ENCODE measurements at regions not wholly inside any gene's neighbourhood (a gene's known extent, or its start where the extent isn't known, plus 50 kb on each side); places are given as distances from the start of the nearest gene placed in this dataset.

DNA sequence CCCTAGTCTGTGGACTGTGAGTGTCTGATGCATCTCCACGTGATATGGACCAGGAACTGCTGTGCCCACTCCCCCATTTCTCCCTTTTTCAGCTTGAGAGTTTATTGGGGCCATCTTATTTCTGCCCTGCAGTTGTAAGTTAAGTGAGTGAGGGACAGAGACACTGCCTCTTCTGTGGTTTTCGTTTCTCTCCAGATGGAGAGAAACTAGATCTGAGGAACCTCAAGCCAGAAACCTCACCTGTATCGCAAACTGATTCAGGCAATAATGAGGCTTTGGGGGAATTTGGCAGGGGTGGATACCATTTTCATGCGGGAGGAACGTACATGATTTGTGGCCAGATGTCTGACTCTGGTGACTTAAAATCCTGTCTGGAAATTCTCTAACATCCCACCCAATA is 641.7 kb downstream of the TNS3 start:
- ChIA-PET POLR2A (no interaction called here), CTCF (interaction anchor here in 1 of 2 donors (0.5 kb wide), 1 partner anchor 17 kb away, joined by 5 read pairs; no protein-coding TSS in a partner anchor)
- no peaks in the 10 kb centered on the region for H3K27me3 ChIP-seq (replicated peaks in 1 of 2; ENCODE audit: control insufficient read depth in 2 of 2, extremely low read depth in 1 of 2, insufficient read depth in 2 of 2, low read length in 1 of 2)
- H3K27ac ChIP-seq (ENCODE audit: low read length): no peak overlapping the region
- no peak for DNase-seq
- no peak overlapping the region for H3K4me3 ChIP-seq (ENCODE audit: control insufficient read depth in 1 of 2, extremely low read depth in 1 of 2, low read length in 1 of 2)
- H3K27me3 Mint-ChIP-seq: no peaks in the 10 kb centered on the region
- H3K4me1 Mint-ChIP-seq: no peaks in the 10 kb centered on the region
- no peak overlapping the region for H3K27ac Mint-ChIP-seq
- H3K9me3 Mint-ChIP-seq: peaks cover 2 to 10% (median 8%) of the 10 kb centered on the region in 3 donors
- no peaks in the 10 kb centered on the region for H3K9me3 ChIP-seq
- no peak overlapping the region for H3K4me3 Mint-ChIP-seq
- no peaks in the 10 kb centered on the region for H3K36me3 Mint-ChIP-seq
- no peak for ATAC-seq (replicated peaks in 1 of 4)
- 43% methylated on average over 1 of the region's 5 CpGs for WGBS (ENCODE audit: insufficient coverage)
- H3K36me3 ChIP-seq (ENCODE audit: control insufficient read depth in 2 of 2, extremely low read depth in 1 of 2, insufficient read depth in 1 of 2, low read length in 1 of 2): no peaks in the 10 kb centered on the region
- no peaks in the 10 kb centered on the region for H3K4me1 ChIP-seq (ENCODE audit: control insufficient read depth in 1 of 2, extremely low read depth in 1 of 2, insufficient read depth in 2 of 2, low read length in 2 of 2)

DNA sequence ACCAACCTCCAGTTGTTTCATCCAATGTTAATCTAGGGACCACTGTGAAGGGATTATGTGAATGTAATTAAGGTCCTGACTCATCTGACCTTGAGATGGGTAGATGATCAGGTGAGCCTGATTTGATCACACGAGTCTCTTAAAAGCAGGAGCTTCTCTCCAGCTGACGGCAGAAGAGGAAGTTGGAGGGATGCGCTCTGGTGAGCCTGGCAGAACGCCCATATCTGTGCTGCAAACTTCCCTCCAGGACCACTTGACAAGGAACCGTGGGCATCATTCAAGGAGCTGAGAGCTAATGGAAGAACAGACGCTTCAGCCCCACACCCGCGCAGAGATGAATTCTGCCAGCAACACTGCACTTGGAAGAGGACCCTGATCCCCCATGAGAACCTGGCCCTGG is 642.4 kb downstream of the TNS3 start:
- POLR2A ChIA-PET: no interaction called here
- ATAC-seq (replicated peaks in 1 of 4) (no peak), DNase-seq (no peak)
- no peaks in the 10 kb centered on the region for H3K4me1 Mint-ChIP-seq
- no peaks in the 10 kb centered on the region for H3K36me3 Mint-ChIP-seq
- no peaks in the 10 kb centered on the region for H3K36me3 ChIP-seq (ENCODE audit: control insufficient read depth in 2 of 2, extremely low read depth in 1 of 2, insufficient read depth in 1 of 2, low read length in 1 of 2)
- CTCF ChIA-PET: interaction anchor here in 1 of 2 donors (0.5 kb wide), 1 partner anchor 16 kb away, joined by 5 read pairs; no protein-coding TSS in a partner anchor
- H3K27ac ChIP-seq (ENCODE audit: low read length): no peak overlapping the region
- H3K27me3 Mint-ChIP-seq: no peaks in the 10 kb centered on the region
- H3K9me3 ChIP-seq: no peaks in the 10 kb centered on the region
- H3K27me3 ChIP-seq (replicated peaks in 1 of 2; ENCODE audit: control insufficient read depth in 2 of 2, extremely low read depth in 1 of 2, insufficient read depth in 2 of 2, low read length in 1 of 2): no peaks in the 10 kb centered on the region
- H3K4me1 ChIP-seq (ENCODE audit: control insufficient read depth in 1 of 2, extremely low read depth in 1 of 2, insufficient read depth in 2 of 2, low read length in 2 of 2): no peaks in the 10 kb centered on the region
- H3K4me3 ChIP-seq (ENCODE audit: control insufficient read depth in 1 of 2, extremely low read depth in 1 of 2, low read length in 1 of 2): no peak overlapping the region
- 65% methylated on average over 5 of the region's 8 CpGs for WGBS (ENCODE audit: insufficient coverage)
- H3K9me3 Mint-ChIP-seq: peaks cover 2 to 10% (median 8%) of the 10 kb centered on the region in 3 donors
- H3K4me3 Mint-ChIP-seq: no peak overlapping the region
- no peak overlapping the region for H3K27ac Mint-ChIP-seq

DNA sequence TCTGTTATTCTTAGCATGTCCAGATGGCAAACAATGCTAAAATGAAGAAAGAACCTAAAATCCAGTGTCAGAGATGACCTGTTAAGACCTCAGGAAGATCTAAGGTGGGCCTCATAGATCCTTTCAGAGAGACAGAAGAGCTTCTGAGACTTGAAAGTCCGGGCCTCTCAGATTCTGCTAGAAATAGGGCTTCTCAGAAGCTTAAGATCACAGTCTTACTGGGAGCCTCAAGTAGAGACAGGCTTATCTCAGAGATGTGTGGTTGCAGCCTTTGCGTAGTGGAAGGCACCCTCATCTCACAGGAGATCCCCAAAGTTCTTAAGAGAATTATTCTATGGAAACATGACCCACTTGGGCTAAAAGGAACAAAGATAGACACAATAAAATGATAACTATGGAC is 642.8 kb downstream of the TNS3 start:
- H3K4me3 Mint-ChIP-seq: no peak overlapping the region
- 50% methylated on average over 1 of the region's 2 CpGs for WGBS (ENCODE audit: insufficient coverage)
- Histone ChIP-seq H3K27ac (ENCODE audit: low read length) (no peak overlapping the region), H3K36me3 (ENCODE audit: control insufficient read depth in 2 of 2, extremely low read depth in 1 of 2, insufficient read depth in 1 of 2, low read length in 1 of 2) (no peaks in the 10 kb centered on the region), H3K4me3 (ENCODE audit: control insufficient read depth in 1 of 2, extremely low read depth in 1 of 2, low read length in 1 of 2) (no peak overlapping the region), H3K9me3 (no peaks in the 10 kb centered on the region), H3K4me1 (ENCODE audit: control insufficient read depth in 1 of 2, extremely low read depth in 1 of 2, insufficient read depth in 2 of 2, low read length in 2 of 2) (no peaks in the 10 kb centered on the region), H3K27me3 (replicated peaks in 1 of 2; ENCODE audit: control insufficient read depth in 2 of 2, extremely low read depth in 1 of 2, insufficient read depth in 2 of 2, low read length in 1 of 2) (no peaks in the 10 kb centered on the region)
- no peak overlapping the region for H3K27ac Mint-ChIP-seq
- ChIA-PET POLR2A (no interaction called here), CTCF (no interaction called here)
- H3K4me1 Mint-ChIP-seq: no peaks in the 10 kb centered on the region
- DNase-seq (no peak), ATAC-seq (replicated peaks in 1 of 4) (no peak)
- H3K9me3 Mint-ChIP-seq: peaks cover 2 to 13% (median 8%) of the 10 kb centered on the region in 3 donors
- no peaks in the 10 kb centered on the region for H3K27me3 Mint-ChIP-seq
- no peaks in the 10 kb centered on the region for H3K36me3 Mint-ChIP-seq

DNA sequence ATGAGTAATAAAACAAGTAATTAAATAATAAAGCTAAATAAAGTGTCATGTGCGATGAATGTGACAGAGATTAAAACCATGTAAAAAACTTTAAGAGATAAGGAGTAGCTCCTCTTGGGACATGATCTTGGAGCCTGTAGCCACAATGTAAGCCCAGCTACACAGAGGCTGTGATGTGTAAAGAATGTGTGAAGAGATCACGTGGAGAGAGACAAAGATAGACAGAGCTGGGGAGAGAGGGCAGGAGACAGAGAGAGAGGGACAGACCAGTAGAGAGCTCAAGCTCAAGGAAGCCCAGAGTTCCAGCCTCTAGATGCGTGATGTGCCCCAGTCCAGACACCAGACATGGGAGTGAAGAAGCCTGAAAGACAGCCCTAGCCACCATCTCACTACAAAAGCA is 644.1 kb downstream of the TNS3 start:
- no peak for DNase-seq

DNA sequence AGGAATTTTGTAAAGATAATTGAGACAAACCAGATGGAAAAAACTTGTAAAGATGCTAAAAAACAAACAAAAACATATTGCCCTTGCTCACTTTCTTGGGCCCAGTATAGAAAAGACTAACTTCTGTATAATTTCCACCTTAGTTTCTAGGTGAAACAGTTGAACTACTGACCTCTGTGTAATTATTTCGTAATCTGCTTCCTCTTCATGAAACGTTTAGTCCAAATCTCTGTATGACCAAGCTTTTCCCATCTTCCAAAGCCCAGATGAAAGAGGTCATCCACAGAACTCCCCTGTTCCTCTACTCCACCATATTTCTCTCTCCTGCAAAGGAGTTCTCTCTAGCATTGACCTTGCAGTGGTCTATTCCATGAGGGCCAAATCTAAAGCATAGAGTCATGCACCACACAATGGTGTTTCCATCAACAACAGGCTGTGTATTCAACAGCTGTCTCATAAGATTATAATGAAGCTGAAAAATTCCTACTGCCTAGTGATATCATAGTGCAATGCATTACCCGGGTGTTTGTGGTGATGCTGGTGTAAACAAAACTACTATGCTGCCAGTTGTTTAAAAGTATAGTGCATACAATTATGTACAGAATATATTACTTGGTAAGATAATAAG is 647.6 kb downstream of the TNS3 start:
- Mint-ChIP-seq H3K9me3 (peaks cover 5 to 10% (median 8%) of the 10 kb centered on the region in 3 donors), H3K4me3 (no peak overlapping the region), H3K27me3 (no peaks in the 10 kb centered on the region), H3K36me3 (no peaks in the 10 kb centered on the region), H3K27ac (no peak overlapping the region), H3K4me1 (no peaks in the 10 kb centered on the region)
- CTCF ChIA-PET: interaction anchor here in 1 of 2 donors (0.5 kb wide), 1 partner anchor 830 kb away, joined by 3 read pairs; no protein-coding TSS in a partner anchor
- Histone ChIP-seq H3K9me3 (no peaks in the 10 kb centered on the region), H3K27ac (ENCODE audit: low read length) (no peak overlapping the region), H3K36me3 (ENCODE audit: control insufficient read depth in 2 of 2, extremely low read depth in 1 of 2, insufficient read depth in 1 of 2, low read length in 1 of 2) (no peaks in the 10 kb centered on the region), H3K27me3 (replicated peaks in 1 of 2; ENCODE audit: control insufficient read depth in 2 of 2, extremely low read depth in 1 of 2, insufficient read depth in 2 of 2, low read length in 1 of 2) (peaks cover 0 to 2% of the 10 kb centered on the region in 2 experiments), H3K4me1 (ENCODE audit: control insufficient read depth in 1 of 2, extremely low read depth in 1 of 2, insufficient read depth in 2 of 2, low read length in 2 of 2) (no peaks in the 10 kb centered on the region), H3K4me3 (ENCODE audit: control insufficient read depth in 1 of 2, extremely low read depth in 1 of 2, low read length in 1 of 2) (no peak overlapping the region)
- POLR2A ChIA-PET: no interaction called here
- ATAC-seq (replicated peaks in 1 of 4) (no peak), DNase-seq (no peak)
- 20% methylated on average over 2 of the region's 3 CpGs for WGBS (ENCODE audit: insufficient coverage)

More for the DNA sequence above, 644.1 kb downstream of the TNS3 start:
- 69% methylated on average over 3 of the region's 3 CpGs for WGBS (ENCODE audit: insufficient coverage)
- no peaks in the 10 kb centered on the region for H3K27me3 ChIP-seq (replicated peaks in 1 of 2; ENCODE audit: control insufficient read depth in 2 of 2, extremely low read depth in 1 of 2, insufficient read depth in 2 of 2, low read length in 1 of 2)
- ATAC-seq (replicated peaks in 1 of 4): no peak
- H3K36me3 Mint-ChIP-seq: no peaks in the 10 kb centered on the region
- ChIA-PET POLR2A (no interaction called here), CTCF (no interaction called here)
- no peak overlapping the region for H3K4me3 ChIP-seq (ENCODE audit: control insufficient read depth in 1 of 2, extremely low read depth in 1 of 2, low read length in 1 of 2)
- H3K4me1 ChIP-seq (ENCODE audit: control insufficient read depth in 1 of 2, extremely low read depth in 1 of 2, insufficient read depth in 2 of 2, low read length in 2 of 2): no peaks in the 10 kb centered on the region
- H3K27me3 Mint-ChIP-seq: no peaks in the 10 kb centered on the region
- peaks cover 2 to 10% (median 8%) of the 10 kb centered on the region in 3 donors for H3K9me3 Mint-ChIP-seq
- H3K27ac ChIP-seq (ENCODE audit: low read length): no peak overlapping the region
- H3K4me3 Mint-ChIP-seq: no peak overlapping the region
- no peaks in the 10 kb centered on the region for H3K36me3 ChIP-seq (ENCODE audit: control insufficient read depth in 2 of 2, extremely low read depth in 1 of 2, insufficient read depth in 1 of 2, low read length in 1 of 2)
- H3K9me3 ChIP-seq: no peaks in the 10 kb centered on the region
- H3K27ac Mint-ChIP-seq: no peak overlapping the region
- no peaks in the 10 kb centered on the region for H3K4me1 Mint-ChIP-seq

DNA sequence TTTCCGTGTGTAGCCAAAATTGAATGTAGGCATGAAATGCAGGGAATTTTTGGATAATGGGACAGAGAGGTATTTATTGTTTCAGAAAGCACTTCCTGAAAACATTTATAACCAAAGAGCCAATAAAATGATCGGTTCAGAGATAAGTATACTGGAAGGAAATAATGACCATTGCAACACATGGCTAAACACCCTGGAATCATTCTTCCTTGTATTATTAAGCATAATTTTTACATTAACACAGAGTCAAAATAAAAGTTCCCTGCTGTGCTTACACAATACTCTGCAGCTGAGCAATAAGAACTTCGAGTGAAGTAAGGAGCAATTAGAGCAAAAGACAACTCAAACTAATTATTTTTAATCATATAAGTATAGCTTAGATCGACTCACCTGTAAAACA is 648.3 kb downstream of the TNS3 start:
- H3K9me3 Mint-ChIP-seq: peaks cover 5 to 10% (median 8%) of the 10 kb centered on the region in 3 donors
- H3K9me3 ChIP-seq: no peaks in the 10 kb centered on the region
- H3K27me3 ChIP-seq (replicated peaks in 1 of 2; ENCODE audit: control insufficient read depth in 2 of 2, extremely low read depth in 1 of 2, insufficient read depth in 2 of 2, low read length in 1 of 2): peaks cover 0 to 2% of the 10 kb centered on the region in 2 experiments
- DNase-seq (no peak), ATAC-seq (replicated peaks in 1 of 4) (no peak)
- no peaks in the 10 kb centered on the region for H3K36me3 ChIP-seq (ENCODE audit: control insufficient read depth in 2 of 2, extremely low read depth in 1 of 2, insufficient read depth in 1 of 2, low read length in 1 of 2)
- no peak overlapping the region for H3K4me3 Mint-ChIP-seq
- no peak overlapping the region for H3K27ac ChIP-seq (ENCODE audit: low read length)
- H3K27ac Mint-ChIP-seq: no peak overlapping the region
- no peaks in the 10 kb centered on the region for H3K4me1 ChIP-seq (ENCODE audit: control insufficient read depth in 1 of 2, extremely low read depth in 1 of 2, insufficient read depth in 2 of 2, low read length in 2 of 2)
- no CpG with 5 or more reads among the region's 4 CpGs for WGBS (ENCODE audit: insufficient coverage)
- H3K4me3 ChIP-seq (ENCODE audit: control insufficient read depth in 1 of 2, extremely low read depth in 1 of 2, low read length in 1 of 2): no peak overlapping the region
- CTCF ChIA-PET: no interaction called here
- no peaks in the 10 kb centered on the region for H3K36me3 Mint-ChIP-seq
- no peaks in the 10 kb centered on the region for H3K27me3 Mint-ChIP-seq
- POLR2A ChIA-PET: no interaction called here
- no peaks in the 10 kb centered on the region for H3K4me1 Mint-ChIP-seq

Measured in T-cell (primary cell).